ENCODE measurements at regions not wholly inside any gene's neighbourhood (a gene's known extent, or its start where the extent isn't known, plus 50 kb on each side); places are given as distances from the start of the nearest gene placed in this dataset.

GRCh38 chr4:175954685-175955084 lies 111.0 kb upstream of the WDR17 start:
- no peak for DNase-seq
- intact Hi-C loops (cut with micrococcal nuclease; ENCODE audit: unreplicated experiment) = loop anchor here (10.0 kb wide), 1 partner anchor 100 kb away; no protein-coding TSS in a partner anchor
- H3K27me3 Mint-ChIP-seq (ENCODE audit: unreplicated experiment) = no peaks in the 10 kb centered on the region
- CTCF ChIA-PET = no interaction called here
- H3K9me3 Mint-ChIP-seq (ENCODE audit: low read depth, unreplicated experiment) = no peaks in the 10 kb centered on the region
- H3K4me3 Mint-ChIP-seq (ENCODE audit: low read depth, unreplicated experiment) = no peak overlapping the region
- H3K4me1 Mint-ChIP-seq (ENCODE audit: low read depth, unreplicated experiment) = peaks cover 8% of the 10 kb centered on the region
- no peaks in the 10 kb centered on the region for H3K36me3 Mint-ChIP-seq (ENCODE audit: insufficient read depth, unreplicated experiment)
- TF ChIP-seq, protein P1, sequence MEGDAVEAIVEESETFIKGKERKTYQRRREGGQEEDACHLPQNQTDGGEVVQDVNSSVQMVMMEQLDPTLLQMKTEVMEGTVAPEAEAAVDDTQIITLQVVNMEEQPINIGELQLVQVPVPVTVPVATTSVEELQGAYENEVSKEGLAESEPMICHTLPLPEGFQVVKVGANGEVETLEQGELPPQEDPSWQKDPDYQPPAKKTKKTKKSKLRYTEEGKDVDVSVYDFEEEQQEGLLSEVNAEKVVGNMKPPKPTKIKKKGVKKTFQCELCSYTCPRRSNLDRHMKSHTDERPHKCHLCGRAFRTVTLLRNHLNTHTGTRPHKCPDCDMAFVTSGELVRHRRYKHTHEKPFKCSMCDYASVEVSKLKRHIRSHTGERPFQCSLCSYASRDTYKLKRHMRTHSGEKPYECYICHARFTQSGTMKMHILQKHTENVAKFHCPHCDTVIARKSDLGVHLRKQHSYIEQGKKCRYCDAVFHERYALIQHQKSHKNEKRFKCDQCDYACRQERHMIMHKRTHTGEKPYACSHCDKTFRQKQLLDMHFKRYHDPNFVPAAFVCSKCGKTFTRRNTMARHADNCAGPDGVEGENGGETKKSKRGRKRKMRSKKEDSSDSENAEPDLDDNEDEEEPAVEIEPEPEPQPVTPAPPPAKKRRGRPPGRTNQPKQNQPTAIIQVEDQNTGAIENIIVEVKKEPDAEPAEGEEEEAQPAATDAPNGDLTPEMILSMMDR (IDR thresholded peaks at IDR 0.05; ENCODE audit: unreplicated experiment) = no peak
- no TSS peak for BruUV-seq (replicated peaks)
- no peak overlapping the region for H3K27ac Mint-ChIP-seq (ENCODE audit: unreplicated experiment)

DNA sequence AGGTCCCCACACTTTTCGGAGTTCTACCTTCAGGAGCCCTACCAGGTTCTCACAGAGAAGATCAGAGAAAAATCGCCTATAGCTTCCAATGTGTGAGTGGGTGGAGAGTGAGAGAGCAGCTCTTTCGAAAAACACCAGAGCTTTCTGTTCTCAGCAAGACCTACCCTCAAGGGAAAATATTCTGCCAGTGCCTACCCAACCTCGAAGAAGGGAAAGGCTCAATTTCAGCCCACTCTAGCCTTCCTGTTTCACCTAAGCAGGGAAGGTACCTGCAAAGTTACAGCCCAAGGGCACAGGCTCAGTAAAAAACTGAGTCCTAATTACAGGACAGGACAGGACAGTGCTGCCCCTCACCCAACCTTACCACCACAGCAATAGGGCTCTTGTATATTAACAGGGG lies 104.0 kb upstream of the WDR17 start:
- Mint-ChIP-seq H3K36me3 (ENCODE audit: insufficient read depth, unreplicated experiment) (no peaks in the 10 kb centered on the region), H3K4me1 (ENCODE audit: low read depth, unreplicated experiment) (no peaks in the 10 kb centered on the region), H3K27me3 (ENCODE audit: unreplicated experiment) (no peaks in the 10 kb centered on the region), H3K4me3 (ENCODE audit: low read depth, unreplicated experiment) (no peak overlapping the region), H3K9me3 (ENCODE audit: low read depth, unreplicated experiment) (no peaks in the 10 kb centered on the region), H3K27ac (ENCODE audit: unreplicated experiment) (no peak overlapping the region)
- CTCF ChIA-PET = no interaction called here
- intact Hi-C loops (cut with micrococcal nuclease; ENCODE audit: unreplicated experiment) = loop anchor here (10.0 kb wide), 1 partner anchor 363 kb away; no protein-coding TSS in a partner anchor
- TF ChIP-seq, protein P1 (IDR thresholded peaks at IDR 0.05; ENCODE audit: unreplicated experiment) = no peak
- no peak for DNase-seq
- no TSS peak for BruUV-seq (replicated peaks)

DNA sequence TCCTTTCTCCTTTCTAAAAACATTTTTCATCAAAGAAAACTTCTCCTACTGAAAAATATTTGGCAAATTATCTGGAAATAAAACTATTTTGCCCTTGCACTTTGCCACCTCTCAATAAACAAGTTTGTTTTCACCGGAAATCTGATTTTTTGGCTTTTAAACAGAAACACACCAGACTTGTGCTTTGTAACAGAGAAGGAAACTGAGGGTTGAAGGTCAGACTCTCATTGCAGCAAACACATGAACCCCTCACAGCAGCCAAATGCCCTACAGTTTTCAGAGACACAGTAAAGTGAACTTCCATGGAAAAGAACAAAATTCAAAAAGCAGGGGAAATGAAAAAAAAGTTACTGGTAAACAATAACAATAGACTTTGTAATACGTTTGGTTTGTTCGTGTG lies 95.6 kb upstream of the WDR17 start:
- intact Hi-C loops (cut with micrococcal nuclease; ENCODE audit: unreplicated experiment) = no loop called here
- Mint-ChIP-seq H3K4me1 (ENCODE audit: low read depth, unreplicated experiment) (no peaks in the 10 kb centered on the region), H3K27ac (ENCODE audit: unreplicated experiment) (no peak overlapping the region), H3K9me3 (ENCODE audit: low read depth, unreplicated experiment) (peaks cover 2% of the 10 kb centered on the region), H3K4me3 (ENCODE audit: low read depth, unreplicated experiment) (no peak overlapping the region), H3K36me3 (ENCODE audit: insufficient read depth, unreplicated experiment) (no peaks in the 10 kb centered on the region), H3K27me3 (ENCODE audit: unreplicated experiment) (no peaks in the 10 kb centered on the region)
- no TSS peak for BruUV-seq (replicated peaks)
- CTCF ChIA-PET = no interaction called here
- DNase-seq = no peak
- TF ChIP-seq, protein P1 (IDR thresholded peaks at IDR 0.05; ENCODE audit: unreplicated experiment) = no peak

DNA sequence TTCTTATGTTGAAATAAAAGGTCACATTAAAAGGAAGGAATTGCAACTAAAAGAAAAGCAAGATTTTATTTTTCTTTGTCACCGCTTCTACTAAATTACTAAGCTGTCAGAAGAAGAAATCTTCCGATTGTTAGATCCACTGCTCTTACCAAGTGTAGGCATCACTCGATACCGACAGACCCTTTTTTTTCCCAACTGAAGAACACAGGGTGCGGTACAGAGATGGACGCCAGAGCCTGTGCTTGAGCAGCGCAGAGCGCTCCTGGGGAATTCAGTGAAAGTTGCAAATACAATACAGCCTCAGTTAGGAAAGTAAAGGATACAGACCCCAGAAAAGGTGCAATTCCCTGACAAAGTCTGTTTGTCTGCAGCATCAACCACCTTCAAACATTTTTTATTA lies 94.9 kb upstream of the WDR17 start:
- TF ChIP-seq, protein P1 (IDR thresholded peaks at IDR 0.05; ENCODE audit: unreplicated experiment) = no peak
- no peaks in the 10 kb centered on the region for H3K4me1 Mint-ChIP-seq (ENCODE audit: low read depth, unreplicated experiment)
- BruUV-seq (replicated peaks) = no TSS peak
- no peaks in the 10 kb centered on the region for H3K27me3 Mint-ChIP-seq (ENCODE audit: unreplicated experiment)
- CTCF ChIA-PET = no interaction called here
- no peak overlapping the region for H3K27ac Mint-ChIP-seq (ENCODE audit: unreplicated experiment)
- no peak for DNase-seq
- no peaks in the 10 kb centered on the region for H3K36me3 Mint-ChIP-seq (ENCODE audit: insufficient read depth, unreplicated experiment)
- H3K9me3 Mint-ChIP-seq (ENCODE audit: low read depth, unreplicated experiment) = peaks cover 2% of the 10 kb centered on the region
- no peak overlapping the region for H3K4me3 Mint-ChIP-seq (ENCODE audit: low read depth, unreplicated experiment)
- intact Hi-C loops (cut with micrococcal nuclease; ENCODE audit: unreplicated experiment) = no loop called here
